ENCODE measurements at regions not wholly inside any gene's neighbourhood (a gene's known extent, or its start where the extent isn't known, plus 50 kb on each side); places are given as distances from the start of the nearest gene placed in this dataset.

DNA sequence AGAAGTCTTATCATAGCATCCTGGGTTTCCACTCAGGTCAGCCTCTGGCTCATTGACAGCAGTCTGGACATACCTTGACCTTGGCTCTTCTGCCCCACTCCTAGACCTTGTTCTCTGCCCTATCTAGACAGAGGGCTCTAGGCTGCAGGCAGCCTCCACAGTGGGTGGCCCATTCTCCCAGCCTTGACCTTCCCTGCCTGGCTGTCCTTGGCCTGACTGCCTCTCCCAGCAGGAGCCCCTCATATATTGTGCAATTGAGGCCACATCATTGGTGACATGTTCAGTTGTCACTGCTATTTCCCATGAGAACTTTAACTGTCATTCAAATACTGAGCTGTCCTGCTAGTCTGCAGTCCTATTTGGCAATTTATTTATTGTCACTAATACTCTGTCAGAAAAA, 503.4 kb downstream of the PLXNA4 start:
- DNase-seq = no peak
- H3K9me3 ChIP-seq (ENCODE audit: control insufficient read depth, low read length) = no peaks in the 10 kb centered on the region
- H3K27ac ChIP-seq (ENCODE audit: insufficient read depth, low read length, poor library complexity, severe bottlenecking) = no peak overlapping the region
- no peaks in the 10 kb centered on the region for H3K4me1 ChIP-seq (ENCODE audit: control insufficient read depth, insufficient read depth, low read length, poor library complexity, severe bottlenecking)
- H3K36me3 ChIP-seq (ENCODE audit: control insufficient read depth, insufficient read depth, low read length) = no peaks in the 10 kb centered on the region
- no peaks in the 10 kb centered on the region for H3K27me3 ChIP-seq (replicated peaks; ENCODE audit: control insufficient read depth, insufficient read depth, low read length, poor library complexity, severe bottlenecking)
- no peak overlapping the region for H3K4me3 ChIP-seq (ENCODE audit: insufficient read depth, low read depth, low read length, poor library complexity, severe bottlenecking)

DNA sequence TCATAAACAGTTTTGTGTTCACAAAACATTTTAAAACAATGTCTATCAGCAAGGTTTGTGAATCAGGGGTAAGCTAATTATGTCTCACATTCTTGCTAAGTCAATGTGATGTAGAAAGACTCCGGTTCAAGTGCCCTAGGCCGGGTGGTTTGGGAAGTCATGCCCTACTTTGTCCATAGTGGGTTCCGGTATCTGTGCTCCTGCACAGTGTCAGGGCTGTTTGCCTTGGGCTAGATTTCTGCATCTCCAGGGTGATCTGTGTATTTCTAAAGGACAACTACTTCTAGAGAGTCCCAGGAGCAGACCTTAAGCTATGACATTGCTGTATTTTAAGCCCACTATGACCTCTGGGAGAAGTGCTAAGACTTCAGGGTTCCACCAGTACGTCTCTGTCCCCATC, 504.1 kb downstream of the PLXNA4 start:
- no peaks in the 10 kb centered on the region for H3K4me1 ChIP-seq (ENCODE audit: control insufficient read depth, insufficient read depth, low read length, poor library complexity, severe bottlenecking)
- no peak for DNase-seq

DNA sequence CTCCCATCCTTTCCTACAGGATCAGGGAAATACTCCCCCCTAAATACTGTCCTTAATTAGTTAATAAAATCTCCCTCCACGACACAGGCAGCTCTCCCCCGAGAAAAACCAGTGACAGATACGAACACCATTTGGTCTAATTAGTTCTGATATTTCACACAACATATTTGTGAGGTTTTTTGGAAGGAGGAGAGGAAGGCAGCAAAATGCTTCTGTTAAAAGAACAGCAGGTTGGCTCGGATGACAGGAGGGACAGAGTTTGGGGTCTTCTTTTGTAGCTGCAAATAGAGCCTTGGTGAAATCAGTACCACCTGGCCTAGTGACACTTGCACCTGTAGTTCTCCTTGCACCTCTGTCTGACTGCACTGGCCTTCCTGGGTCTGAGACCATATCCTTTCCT, 507.0 kb downstream of the PLXNA4 start:
- Histone ChIP-seq H3K27me3 (replicated peaks; ENCODE audit: control insufficient read depth, insufficient read depth, low read length, poor library complexity, severe bottlenecking) (no peaks in the 10 kb centered on the region), H3K4me3 (ENCODE audit: insufficient read depth, low read depth, low read length, poor library complexity, severe bottlenecking) (no peak overlapping the region), H3K4me1 (ENCODE audit: control insufficient read depth, insufficient read depth, low read length, poor library complexity, severe bottlenecking) (no peaks in the 10 kb centered on the region), H3K36me3 (ENCODE audit: control insufficient read depth, insufficient read depth, low read length) (no peaks in the 10 kb centered on the region), H3K27ac (ENCODE audit: insufficient read depth, low read length, poor library complexity, severe bottlenecking) (no peak overlapping the region), H3K9me3 (ENCODE audit: control insufficient read depth, low read length) (no peaks in the 10 kb centered on the region)
- DNase-seq = no peak

More for the DNA sequence above, 504.1 kb downstream of the PLXNA4 start:
- Histone ChIP-seq H3K4me3 (ENCODE audit: insufficient read depth, low read depth, low read length, poor library complexity, severe bottlenecking) (no peak overlapping the region), H3K27me3 (replicated peaks; ENCODE audit: control insufficient read depth, insufficient read depth, low read length, poor library complexity, severe bottlenecking) (no peaks in the 10 kb centered on the region), H3K27ac (ENCODE audit: insufficient read depth, low read length, poor library complexity, severe bottlenecking) (no peak overlapping the region), H3K36me3 (ENCODE audit: control insufficient read depth, insufficient read depth, low read length) (no peaks in the 10 kb centered on the region), H3K9me3 (ENCODE audit: control insufficient read depth, low read length) (no peaks in the 10 kb centered on the region)

DNA sequence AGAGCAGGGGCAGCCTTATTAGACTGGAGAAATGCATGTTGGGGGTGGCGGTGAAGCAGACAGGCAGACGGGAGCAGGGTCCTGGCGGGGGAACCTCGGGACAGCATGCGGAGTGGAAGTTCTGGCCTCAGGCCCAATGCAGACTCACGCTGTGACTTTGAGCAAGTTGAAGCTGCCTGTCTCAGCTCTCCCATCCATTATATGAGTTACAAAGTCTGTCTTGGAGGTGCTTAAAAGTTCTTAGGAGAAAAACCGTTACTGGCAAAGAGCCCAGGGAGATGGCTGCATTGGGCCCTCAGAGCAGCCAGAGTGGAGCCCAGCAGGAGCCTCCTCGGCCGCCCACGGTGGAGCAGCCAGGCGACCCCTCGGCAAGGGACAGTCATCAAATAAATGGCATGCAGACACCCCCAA, 509.5 kb downstream of the PLXNA4 start:
- no peak for DNase-seq
- no peaks in the 10 kb centered on the region for H3K4me1 ChIP-seq (ENCODE audit: control insufficient read depth, insufficient read depth, low read length, poor library complexity, severe bottlenecking)
- no peaks in the 10 kb centered on the region for H3K27me3 ChIP-seq (replicated peaks; ENCODE audit: control insufficient read depth, insufficient read depth, low read length, poor library complexity, severe bottlenecking)
- H3K36me3 ChIP-seq (ENCODE audit: control insufficient read depth, insufficient read depth, low read length) = no peaks in the 10 kb centered on the region
- no peaks in the 10 kb centered on the region for H3K9me3 ChIP-seq (ENCODE audit: control insufficient read depth, low read length)
- H3K27ac ChIP-seq (ENCODE audit: insufficient read depth, low read length, poor library complexity, severe bottlenecking) = no peak overlapping the region
- no peak overlapping the region for H3K4me3 ChIP-seq (ENCODE audit: insufficient read depth, low read depth, low read length, poor library complexity, severe bottlenecking)

DNA sequence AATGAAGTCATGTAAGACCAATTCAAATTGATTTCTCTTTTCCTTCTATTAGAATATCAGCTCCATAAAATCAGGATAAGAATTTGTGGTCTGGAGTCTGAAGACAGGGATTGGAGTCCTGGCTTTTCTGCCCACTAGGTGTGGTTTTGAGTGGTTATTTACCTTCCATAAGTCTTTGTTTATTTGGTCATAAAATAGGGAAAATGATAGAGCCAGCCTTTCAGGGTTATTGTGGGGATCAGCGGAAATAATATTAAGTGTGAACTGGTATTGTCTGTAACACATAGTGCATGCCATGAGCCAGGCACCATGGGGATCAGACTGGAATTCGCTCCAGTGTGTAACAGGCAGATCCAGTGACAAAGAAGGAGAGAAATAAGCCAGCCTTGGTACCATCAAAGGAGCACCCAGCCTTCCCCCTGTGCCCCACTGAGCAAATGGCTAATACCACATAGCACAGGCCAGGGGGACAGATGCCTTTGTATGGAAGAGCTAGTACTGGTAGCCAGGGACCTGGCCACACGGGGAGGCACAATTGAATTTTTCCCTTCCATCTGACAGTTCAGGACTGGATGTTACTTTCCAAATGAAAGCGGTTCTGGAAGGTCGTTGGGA, 509.7 kb upstream of the PODXL start:
- DNase-seq = no peak
- Histone ChIP-seq H3K36me3 (ENCODE audit: control insufficient read depth, insufficient read depth, low read length) (no peaks in the 10 kb centered on the region), H3K27me3 (replicated peaks; ENCODE audit: control insufficient read depth, insufficient read depth, low read length, poor library complexity, severe bottlenecking) (no peaks in the 10 kb centered on the region), H3K4me3 (ENCODE audit: insufficient read depth, low read depth, low read length, poor library complexity, severe bottlenecking) (no peak overlapping the region), H3K4me1 (ENCODE audit: control insufficient read depth, insufficient read depth, low read length, poor library complexity, severe bottlenecking) (no peaks in the 10 kb centered on the region), H3K27ac (ENCODE audit: insufficient read depth, low read length, poor library complexity, severe bottlenecking) (no peak overlapping the region), H3K9me3 (ENCODE audit: control insufficient read depth, low read length) (no peaks in the 10 kb centered on the region)

DNA sequence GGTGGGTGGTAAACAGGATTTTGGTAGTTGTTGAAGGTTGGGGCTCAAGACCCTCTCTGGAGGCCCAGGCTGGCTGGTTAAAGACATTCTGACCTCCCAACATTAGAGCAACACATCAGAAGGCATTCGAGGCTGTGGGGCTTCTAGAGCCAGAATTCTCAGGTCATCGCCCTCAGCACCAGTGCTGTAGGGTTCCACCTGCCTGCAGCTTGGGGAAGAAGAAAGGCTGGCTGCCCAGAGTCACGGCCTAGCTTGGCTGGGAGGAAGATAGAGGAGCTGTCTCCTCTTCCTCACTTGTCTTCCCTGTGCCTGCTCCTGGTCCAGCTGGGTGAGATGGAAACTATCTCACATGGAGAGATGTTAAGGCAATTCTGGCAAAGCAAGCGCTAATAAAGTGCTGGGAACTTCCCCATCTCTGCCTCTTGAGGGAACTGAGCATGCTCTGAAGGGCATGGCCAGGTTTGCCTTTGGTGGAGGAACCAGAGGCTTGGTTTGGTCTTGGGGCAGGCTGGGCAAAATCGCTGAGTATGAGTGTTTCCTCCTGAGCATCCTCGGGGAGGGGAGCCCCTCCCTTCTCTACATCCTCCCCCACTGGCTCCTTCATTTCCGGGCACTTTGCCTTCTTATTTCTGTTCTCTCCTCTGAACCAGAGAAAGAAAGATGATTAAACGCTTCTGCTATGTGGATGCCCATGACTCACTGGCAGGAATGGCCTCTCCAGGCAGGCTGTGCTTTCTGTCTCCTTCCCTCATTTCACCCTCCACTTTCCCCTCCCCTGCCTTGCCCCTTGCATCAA, 509.0 kb upstream of the PODXL start:
- Histone ChIP-seq H3K4me1 (ENCODE audit: control insufficient read depth, insufficient read depth, low read length, poor library complexity, severe bottlenecking) (no peaks in the 10 kb centered on the region), H3K9me3 (ENCODE audit: control insufficient read depth, low read length) (no peaks in the 10 kb centered on the region), H3K4me3 (ENCODE audit: insufficient read depth, low read depth, low read length, poor library complexity, severe bottlenecking) (no peak overlapping the region), H3K27me3 (replicated peaks; ENCODE audit: control insufficient read depth, insufficient read depth, low read length, poor library complexity, severe bottlenecking) (no peaks in the 10 kb centered on the region), H3K27ac (ENCODE audit: insufficient read depth, low read length, poor library complexity, severe bottlenecking) (no peak overlapping the region), H3K36me3 (ENCODE audit: control insufficient read depth, insufficient read depth, low read length) (no peaks in the 10 kb centered on the region)
- DNase-seq = no peak

DNA sequence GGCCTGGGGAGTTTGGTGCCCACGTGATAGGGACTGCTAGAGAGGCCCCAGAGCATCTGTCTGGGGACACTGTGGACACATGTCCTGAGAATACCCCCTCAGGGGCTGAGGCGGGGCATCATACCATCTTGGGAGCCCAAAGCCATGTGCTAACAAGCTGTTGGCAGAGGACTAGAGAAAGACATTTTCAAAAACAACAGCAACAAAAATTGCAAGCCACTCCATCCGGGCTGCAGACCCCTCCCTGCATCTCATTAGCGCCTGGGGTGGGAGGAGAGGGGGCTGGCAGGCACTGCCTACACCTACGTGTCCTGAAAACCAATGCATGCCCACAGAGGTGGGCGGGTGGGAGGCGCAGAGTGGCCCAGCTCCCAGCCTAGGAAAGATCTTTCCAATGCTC, 507.4 kb upstream of the PODXL start:
- DNase-seq = no peak
- H3K4me1 ChIP-seq (ENCODE audit: control insufficient read depth, insufficient read depth, low read length, poor library complexity, severe bottlenecking) = no peaks in the 10 kb centered on the region
- no peaks in the 10 kb centered on the region for H3K36me3 ChIP-seq (ENCODE audit: control insufficient read depth, insufficient read depth, low read length)
- H3K9me3 ChIP-seq (ENCODE audit: control insufficient read depth, low read length) = no peaks in the 10 kb centered on the region
- H3K4me3 ChIP-seq (ENCODE audit: insufficient read depth, low read depth, low read length, poor library complexity, severe bottlenecking) = no peak overlapping the region
- no peaks in the 10 kb centered on the region for H3K27me3 ChIP-seq (replicated peaks; ENCODE audit: control insufficient read depth, insufficient read depth, low read length, poor library complexity, severe bottlenecking)
- H3K27ac ChIP-seq (ENCODE audit: insufficient read depth, low read length, poor library complexity, severe bottlenecking) = no peak overlapping the region

DNA sequence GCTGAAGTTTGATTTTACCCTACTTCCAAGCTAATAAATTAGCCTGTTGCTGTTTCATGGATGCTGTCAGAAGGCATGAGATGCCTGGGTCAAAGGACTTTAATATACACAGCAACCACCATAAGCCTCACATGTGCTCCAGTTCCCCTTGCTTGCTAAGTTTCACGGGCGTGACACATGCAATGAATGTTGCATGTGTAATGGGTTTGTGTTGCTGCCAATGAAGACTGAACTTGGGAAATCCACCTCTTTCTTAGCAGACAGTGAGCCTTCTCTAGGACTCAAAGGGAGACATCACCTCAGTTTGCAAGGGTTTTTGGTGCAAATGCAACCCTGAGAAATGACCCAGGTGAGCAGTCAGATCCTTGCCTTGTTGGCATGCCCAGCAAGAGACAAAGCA, 505.5 kb upstream of the PODXL start:
- Histone ChIP-seq H3K4me1 (ENCODE audit: control insufficient read depth, insufficient read depth, low read length, poor library complexity, severe bottlenecking) (no peaks in the 10 kb centered on the region), H3K4me3 (ENCODE audit: insufficient read depth, low read depth, low read length, poor library complexity, severe bottlenecking) (no peak overlapping the region), H3K27ac (ENCODE audit: insufficient read depth, low read length, poor library complexity, severe bottlenecking) (no peak overlapping the region), H3K27me3 (replicated peaks; ENCODE audit: control insufficient read depth, insufficient read depth, low read length, poor library complexity, severe bottlenecking) (no peaks in the 10 kb centered on the region), H3K36me3 (ENCODE audit: control insufficient read depth, insufficient read depth, low read length) (no peaks in the 10 kb centered on the region), H3K9me3 (ENCODE audit: control insufficient read depth, low read length) (no peaks in the 10 kb centered on the region)
- DNase-seq = no peak

DNA sequence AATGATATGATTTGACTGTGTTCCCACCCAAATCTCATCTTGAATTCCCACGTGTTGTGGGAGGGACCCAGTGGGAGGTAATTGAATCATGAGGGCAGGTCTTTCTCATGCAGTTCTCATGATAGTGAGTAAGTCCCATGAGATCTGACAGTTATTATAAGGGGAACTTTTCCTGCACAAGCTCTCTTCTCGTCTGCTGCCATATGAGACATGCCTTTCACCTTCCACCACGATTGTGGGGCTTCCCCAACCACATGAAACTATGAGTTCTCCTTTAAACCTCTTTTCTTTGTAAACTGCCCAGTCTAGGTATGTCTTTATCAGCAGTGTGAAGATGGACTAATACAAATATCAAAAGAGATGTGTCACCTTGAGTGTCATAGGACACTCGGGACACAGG, 502.7 kb upstream of the PODXL start:
- no peaks in the 10 kb centered on the region for H3K4me1 ChIP-seq (ENCODE audit: control insufficient read depth, insufficient read depth, low read length, poor library complexity, severe bottlenecking)
- DNase-seq = no peak

DNA sequence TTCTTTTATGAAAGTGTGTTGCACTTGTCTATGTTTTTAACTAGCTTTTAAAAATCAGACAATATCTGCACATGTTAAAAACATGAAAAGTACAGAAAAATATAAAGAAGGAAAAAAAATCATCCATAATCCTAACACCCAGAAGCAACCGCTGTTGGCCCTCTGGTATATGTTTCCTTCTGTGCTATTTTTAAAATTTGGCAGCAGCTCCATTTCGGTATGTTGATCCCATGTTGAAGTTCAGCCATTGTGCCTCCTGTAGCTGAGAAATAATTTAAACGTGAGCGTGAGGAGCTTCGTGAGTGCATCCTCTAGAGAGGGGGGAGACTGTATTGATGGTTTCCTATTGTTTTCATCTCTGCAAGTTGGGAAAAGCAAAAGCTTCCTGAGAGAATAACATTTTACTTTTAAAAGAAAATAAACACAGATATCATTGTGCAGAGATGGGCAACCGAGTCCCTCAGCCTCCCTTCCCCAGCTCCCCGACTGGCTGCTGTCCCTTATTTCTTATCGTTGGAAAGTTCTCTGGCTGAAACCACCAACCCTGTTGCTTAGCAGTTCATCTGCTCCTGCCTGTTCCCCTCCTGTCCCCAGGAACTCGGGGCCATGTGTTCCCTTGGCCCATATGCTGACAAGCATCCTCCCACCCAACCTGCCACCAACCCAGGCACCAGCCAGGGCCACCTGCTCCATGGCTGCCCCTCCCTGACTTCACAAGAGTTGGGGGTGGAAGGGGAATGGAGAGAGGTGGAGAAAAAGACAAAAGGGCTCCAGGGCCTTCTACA, 499.1 kb upstream of the PODXL start:
- no peaks in the 10 kb centered on the region for H3K27me3 ChIP-seq (replicated peaks; ENCODE audit: control insufficient read depth, insufficient read depth, low read length, poor library complexity, severe bottlenecking)
- H3K4me3 ChIP-seq (ENCODE audit: insufficient read depth, low read depth, low read length, poor library complexity, severe bottlenecking) = no peak overlapping the region
- no peak for DNase-seq
- H3K9me3 ChIP-seq (ENCODE audit: control insufficient read depth, low read length) = no peaks in the 10 kb centered on the region
- no peaks in the 10 kb centered on the region for H3K4me1 ChIP-seq (ENCODE audit: control insufficient read depth, insufficient read depth, low read length, poor library complexity, severe bottlenecking)
- H3K36me3 ChIP-seq (ENCODE audit: control insufficient read depth, insufficient read depth, low read length) = no peaks in the 10 kb centered on the region
- H3K27ac ChIP-seq (ENCODE audit: insufficient read depth, low read length, poor library complexity, severe bottlenecking) = no peak overlapping the region

More for the DNA sequence above, 502.7 kb upstream of the PODXL start:
- Histone ChIP-seq H3K4me3 (ENCODE audit: insufficient read depth, low read depth, low read length, poor library complexity, severe bottlenecking) (no peak overlapping the region), H3K27me3 (replicated peaks; ENCODE audit: control insufficient read depth, insufficient read depth, low read length, poor library complexity, severe bottlenecking) (no peaks in the 10 kb centered on the region), H3K36me3 (ENCODE audit: control insufficient read depth, insufficient read depth, low read length) (no peaks in the 10 kb centered on the region), H3K9me3 (ENCODE audit: control insufficient read depth, low read length) (no peaks in the 10 kb centered on the region), H3K27ac (ENCODE audit: insufficient read depth, low read length, poor library complexity, severe bottlenecking) (no peak overlapping the region)
